AG04450 (cell line): ENCODE measurements at regions not wholly inside any gene's neighbourhood (a gene's known extent, or its start where the extent isn't known, plus 50 kb on each side); places are given as distances from the start of the nearest gene placed in this dataset.

Experiments
- CTCF ChIA-PET: fragments of 300-600, 350-600 bp; formaldehyde crosslinking; extraction: SDS; loops from one replicate; lab custom pipeline; 2022; ENCODE audit warnings: antibody characterized with exemption, inconsistent platforms; lab: Charles Lee
- POLR2A ChIA-PET: fragments of 350-600 bp; formaldehyde crosslinking; extraction: SDS; loops from one replicate; lab custom pipeline; 2021; ENCODE audit warnings: antibody characterized with exemption, inconsistent platforms; lab: Yijun Ruan, JAX
- DNase-seq: peaks from one replicate; pipeline ENCODE4 v3.0.0-alpha.2; 2011; ENCODE audit warnings: low read depth, low spot score
- H3K27ac ChIP-seq: one replicate; pipeline ENCODE4 v1.5.1; 2012; ENCODE audit warnings: low read depth, low read length, control low read depth
- H3K27me3 ChIP-seq: one replicate; pipeline ENCODE4 v1.6.0; 2012; ENCODE audit warnings: low read length; ENCODE audit not compliant: control insufficient read depth, insufficient read depth
- H3K4me3 ChIP-seq: 2 replicates; pipeline ENCODE4 v1.5.1; 2011; ENCODE audit warnings: mild to moderate bottlenecking, low read depth, low read length, control low read depth
- H3K9me3 ChIP-seq: 2 replicates; pipeline ENCODE4 v1.5.1; 2012; ENCODE audit warnings: low read length; ENCODE audit not compliant: control insufficient read depth, insufficient read depth
- TF ChIP-seq, protein P1 (sequence below): IDR thresholded peaks from 2 replicates; pipeline ENCODE4 v1.5.1; 2011; ENCODE audit warnings: low read depth, low read length, control low read depth, inconsistent platforms

DNA sequence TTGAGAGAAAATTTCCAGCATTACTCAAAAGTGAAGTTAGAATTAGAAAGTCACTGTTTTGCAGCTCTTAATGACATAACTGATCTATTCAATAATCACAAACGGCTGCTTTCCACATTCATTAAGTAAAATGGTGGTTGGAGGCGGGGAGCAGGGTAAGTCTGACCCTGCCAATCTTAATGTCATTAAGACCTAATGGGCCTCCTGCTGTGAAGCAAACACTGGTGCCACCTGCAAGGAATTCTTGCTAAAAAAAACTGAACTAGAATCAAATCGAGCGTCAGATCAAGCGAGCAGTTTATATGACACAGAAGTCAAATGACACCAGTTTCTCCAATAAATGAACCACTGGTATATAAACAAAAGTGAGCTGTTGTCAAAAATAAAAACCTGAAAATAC is 351.5 kb downstream of the BRD1 start:
- POLR2A ChIA-PET = no interaction called here
- CTCF ChIA-PET = no interaction called here
- H3K4me3 ChIP-seq = no peak overlapping the region
- H3K27ac ChIP-seq = no peak overlapping the region
- peaks cover 49% of the 10 kb centered on the region for H3K9me3 ChIP-seq
- no peak for DNase-seq
- TF ChIP-seq, protein P1, sequence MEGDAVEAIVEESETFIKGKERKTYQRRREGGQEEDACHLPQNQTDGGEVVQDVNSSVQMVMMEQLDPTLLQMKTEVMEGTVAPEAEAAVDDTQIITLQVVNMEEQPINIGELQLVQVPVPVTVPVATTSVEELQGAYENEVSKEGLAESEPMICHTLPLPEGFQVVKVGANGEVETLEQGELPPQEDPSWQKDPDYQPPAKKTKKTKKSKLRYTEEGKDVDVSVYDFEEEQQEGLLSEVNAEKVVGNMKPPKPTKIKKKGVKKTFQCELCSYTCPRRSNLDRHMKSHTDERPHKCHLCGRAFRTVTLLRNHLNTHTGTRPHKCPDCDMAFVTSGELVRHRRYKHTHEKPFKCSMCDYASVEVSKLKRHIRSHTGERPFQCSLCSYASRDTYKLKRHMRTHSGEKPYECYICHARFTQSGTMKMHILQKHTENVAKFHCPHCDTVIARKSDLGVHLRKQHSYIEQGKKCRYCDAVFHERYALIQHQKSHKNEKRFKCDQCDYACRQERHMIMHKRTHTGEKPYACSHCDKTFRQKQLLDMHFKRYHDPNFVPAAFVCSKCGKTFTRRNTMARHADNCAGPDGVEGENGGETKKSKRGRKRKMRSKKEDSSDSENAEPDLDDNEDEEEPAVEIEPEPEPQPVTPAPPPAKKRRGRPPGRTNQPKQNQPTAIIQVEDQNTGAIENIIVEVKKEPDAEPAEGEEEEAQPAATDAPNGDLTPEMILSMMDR = no peak
- H3K27me3 ChIP-seq = no peaks in the 10 kb centered on the region

DNA sequence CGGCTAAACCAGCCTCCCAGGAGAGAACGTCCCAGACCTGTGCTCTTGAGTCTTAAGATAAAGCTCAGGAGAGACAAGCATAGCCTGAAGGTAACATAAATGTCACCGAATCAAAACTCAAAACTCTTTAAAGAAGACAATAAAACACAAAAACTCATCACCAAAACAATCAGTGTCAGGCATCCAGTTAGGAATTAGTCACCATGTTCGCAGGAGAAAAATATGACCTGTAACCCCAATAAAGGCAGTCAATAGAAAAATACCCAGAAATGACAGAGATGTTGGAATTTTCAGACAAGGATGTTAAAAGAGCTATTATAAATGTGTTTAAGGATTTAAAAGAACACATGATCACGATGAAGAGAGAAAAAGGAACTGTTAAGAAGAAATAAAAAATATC is 352.4 kb downstream of the BRD1 start:
- POLR2A ChIA-PET = no interaction called here
- Histone ChIP-seq H3K27ac (no peak overlapping the region), H3K4me3 (no peak overlapping the region), H3K27me3 (no peaks in the 10 kb centered on the region), H3K9me3 (peaks cover 51% of the 10 kb centered on the region)
- CTCF ChIA-PET = no interaction called here
- no peak for DNase-seq
- TF ChIP-seq, protein P1 = no peak

DNA sequence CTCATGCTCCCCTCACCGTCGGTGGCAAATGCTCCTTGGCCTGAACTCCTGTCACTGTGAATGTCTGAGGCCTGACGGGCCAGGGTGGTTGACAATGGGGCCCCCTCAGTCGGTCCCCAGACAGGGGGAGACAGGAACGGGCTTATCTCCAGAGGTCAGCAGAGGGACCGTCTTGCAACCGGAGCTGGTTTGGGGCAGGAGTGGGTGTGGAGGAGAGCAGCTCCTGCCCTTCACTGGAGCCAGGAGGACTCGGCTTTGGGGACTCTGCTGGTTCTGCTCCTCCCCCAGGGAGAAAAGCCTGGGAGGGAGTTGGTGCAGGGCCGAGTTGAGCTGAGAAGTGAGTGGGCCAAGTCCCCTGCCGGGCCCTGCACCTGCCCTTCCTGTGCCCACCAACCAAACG is 354.4 kb downstream of the BRD1 start:
- ChIA-PET POLR2A (no interaction called here), CTCF (no interaction called here)
- H3K27me3 ChIP-seq = no peaks in the 10 kb centered on the region
- H3K9me3 ChIP-seq = peaks cover 50% of the 10 kb centered on the region
- H3K4me3 ChIP-seq = no peak overlapping the region
- DNase-seq = no peak
- TF ChIP-seq, protein P1 = no peak
- no peak overlapping the region for H3K27ac ChIP-seq

DNA sequence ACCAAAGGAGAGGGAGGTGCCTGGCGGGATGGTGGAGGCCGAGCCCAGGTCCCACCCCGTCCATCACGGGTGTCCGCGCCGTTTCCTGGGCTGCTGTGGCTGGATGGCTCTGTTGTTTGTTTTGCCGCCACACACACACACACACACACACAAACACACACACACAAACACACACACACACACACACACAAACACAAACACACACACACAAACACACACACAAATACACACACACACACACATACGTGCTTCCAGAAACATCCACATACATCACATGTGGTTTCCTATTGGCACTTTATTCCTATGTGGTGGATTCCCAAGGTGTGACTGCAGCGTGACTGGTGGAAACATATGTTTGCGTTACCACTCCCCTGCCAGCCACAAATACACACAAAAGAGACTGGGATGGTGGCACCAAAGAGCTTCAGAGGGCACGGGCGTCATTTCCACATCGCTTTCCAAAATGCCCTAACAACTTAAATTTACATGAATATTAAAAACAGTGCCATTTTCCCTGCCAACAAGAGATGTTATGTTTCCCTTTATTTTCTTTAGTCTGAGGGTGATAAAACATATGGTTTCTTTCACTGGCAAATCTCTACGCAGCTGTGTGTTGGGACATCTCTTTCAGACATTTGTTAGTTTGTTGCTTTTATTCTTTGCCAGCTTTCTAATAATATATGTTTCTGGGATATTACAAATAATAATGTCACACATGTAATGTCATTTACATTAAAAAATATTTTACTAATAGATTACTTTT is 356.8 kb downstream of the BRD1 start:
- Histone ChIP-seq H3K9me3 (peaks cover 59% of the 10 kb centered on the region), H3K4me3 (no peak overlapping the region), H3K27me3 (no peaks in the 10 kb centered on the region), H3K27ac (no peak overlapping the region)
- TF ChIP-seq, protein P1 = no peak
- ChIA-PET CTCF (no interaction called here), POLR2A (no interaction called here)
- DNase-seq = no peak

DNA sequence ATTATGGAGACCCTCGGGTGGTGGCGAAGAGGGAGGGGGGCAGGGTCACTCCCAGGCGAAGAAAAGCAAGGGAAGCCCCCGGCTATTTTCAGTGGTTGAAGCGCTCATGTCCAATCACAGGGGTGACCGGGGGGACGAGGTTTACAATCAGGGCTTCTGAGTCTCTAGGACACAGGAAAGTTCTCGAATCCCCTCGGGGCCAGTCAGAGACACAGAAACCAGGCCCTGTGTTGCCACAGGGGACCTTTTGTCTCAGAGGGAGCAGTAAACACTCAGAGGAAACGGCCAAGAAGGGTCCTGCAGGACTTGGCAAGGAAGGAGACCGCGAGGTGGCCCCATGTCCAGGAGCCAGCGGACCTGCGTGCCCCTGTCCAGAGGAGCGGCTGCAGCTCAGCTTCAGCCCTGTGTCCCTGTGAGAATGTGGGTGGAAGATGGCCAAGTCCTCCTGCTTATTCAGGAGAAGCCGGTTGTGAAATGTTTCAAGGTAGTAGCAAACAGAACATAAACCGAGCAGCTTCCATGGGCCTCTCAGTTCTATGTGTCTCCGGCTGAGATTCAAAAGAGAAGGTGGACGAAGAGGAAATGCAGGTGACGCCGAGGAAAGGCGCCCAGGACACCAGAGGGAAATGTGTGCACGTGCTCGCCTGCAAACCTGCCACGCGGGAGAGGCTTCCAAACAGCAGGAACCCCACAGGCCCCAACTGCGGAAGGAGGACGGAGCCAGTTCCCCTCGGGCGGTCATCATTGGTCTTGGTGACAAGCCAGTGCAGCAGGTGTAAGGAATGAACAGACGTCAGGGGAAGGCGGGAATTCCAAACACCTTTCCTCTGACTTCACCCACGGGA is 357.6 kb downstream of the BRD1 start:
- TF ChIP-seq, protein P1 = no peak
- no peak overlapping the region for H3K4me3 ChIP-seq
- CTCF ChIA-PET = no interaction called here
- H3K27ac ChIP-seq = no peak overlapping the region
- no peak for DNase-seq
- no peaks in the 10 kb centered on the region for H3K27me3 ChIP-seq
- POLR2A ChIA-PET = no interaction called here
- peaks cover 64% of the 10 kb centered on the region for H3K9me3 ChIP-seq
